GM19099 (cell line): ENCODE measurements at regions not wholly inside any gene's neighbourhood (a gene's known extent, or its start where the extent isn't known, plus 50 kb on each side); places are given as distances from the start of the nearest gene placed in this dataset.

Experiments
- POLR2A ChIP-seq: IDR thresholded peaks from 3 replicates; pipeline ENCODE4 v1.6.1; 2011; ENCODE audit warnings: low read depth; ENCODE audit not compliant: insufficient read length; ENCODE audit errors: extremely low read depth

GRCh38 chr13:22080832-22081231 lies 410.0 kb downstream of the FGF9 start:
- no peak for TF ChIP-seq POLR2A

GRCh38 chr13:22081430-22081829 lies 410.6 kb downstream of the FGF9 start:
- TF ChIP-seq POLR2A: no peak

GRCh38 chr13:22082030-22082429 lies 411.2 kb downstream of the FGF9 start:
- TF ChIP-seq POLR2A: no peak

GRCh38 chr13:22082437-22083100 lies 411.7 kb downstream of the FGF9 start:
- TF ChIP-seq POLR2A: no peak

GRCh38 chr13:22085001-22085400 lies 414.1 kb downstream of the FGF9 start:
- TF ChIP-seq POLR2A: no peak

GRCh38 chr13:22086597-22087330 lies 415.9 kb downstream of the FGF9 start:
- no peak for TF ChIP-seq POLR2A

GRCh38 chr13:22090106-22090505 lies 419.2 kb downstream of the FGF9 start:
- no peak for TF ChIP-seq POLR2A

- TF ChIP-seq POLR2A: no peak
Measured at GRCh38 chr13:22091222-22091970, 420.5 kb downstream of the FGF9 start.

- no peak for TF ChIP-seq POLR2A
Measured at GRCh38 chr13:22091971-22092300, 421.1 kb downstream of the FGF9 start.

- TF ChIP-seq POLR2A: no peak
Measured at GRCh38 chr13:22092791-22093560, 422.1 kb downstream of the FGF9 start.

GRCh38 chr13:22095794-22096193 lies 424.9 kb downstream of the FGF9 start:
- TF ChIP-seq POLR2A: no peak

GRCh38 chr13:22099585-22099984 lies 428.7 kb downstream of the FGF9 start:
- TF ChIP-seq POLR2A: no peak

GRCh38 chr13:22102271-22102670 lies 431.4 kb downstream of the FGF9 start:
- no peak for TF ChIP-seq POLR2A

GRCh38 chr13:22103046-22104027 lies 432.5 kb downstream of the FGF9 start:
- no peak for TF ChIP-seq POLR2A
